Testis (tissue), 2 donors: ENCODE measurements at regions not wholly inside any gene's neighbourhood (a gene's known extent, or its start where the extent isn't known, plus 50 kb on each side); places are given as distances from the start of the nearest gene placed in this dataset.

Experiments used
- CTCF ChIP-seq, 3 experiments: fragments of 450-650 bp in 2 of 3; fragments of 200-600 bp in 1 of 3; sonication (generic) in 1 of 3; IDR thresholded peaks; one replicate each; pipeline ENCODE4 v1.5.1; 2016 to 2019; ENCODE audit warnings: antibody characterized with exemption in 3 of 3, mild to moderate bottlenecking in 2 of 3, moderate library complexity in 1 of 3
- POLR2A ChIP-seq: fragments of 450-650 bp; IDR thresholded peaks from one replicate; pipeline ENCODE4 v1.6.1; 2017; ENCODE audit warnings: antibody characterized with exemption, mild to moderate bottlenecking, moderate library complexity

GRCh38 chrX:97672138-97672537 lies 788.4 kb downstream of the RPA4 start:
- no peak for TF ChIP-seq CTCF (IDR thresholded peaks at IDR 0.05)
- no peak for TF ChIP-seq POLR2A
